Smooth muscle cell of the brain vasculature (primary cell): ENCODE measurements at regions not wholly inside any gene's neighbourhood (a gene's known extent, or its start where the extent isn't known, plus 50 kb on each side); places are given as distances from the start of the nearest gene placed in this dataset.

Experiments used
- DNase-seq: peaks from one replicate; pipeline ENCODE4 v3.0.0-alpha.2; 2012; ENCODE audit warnings: low read depth, low spot score

- DNase-seq, result no peak
Measured at GRCh38 chr17:79176792-79177601, 102.4 kb downstream of the ENGASE start.

- no peak for DNase-seq
Measured at GRCh38 chr17:79174905-79175856, 100.6 kb downstream of the ENGASE start.

GRCh38 chr17:79174193-79174765, 99.7 kb downstream of the ENGASE start:
- DNase-seq, result no peak

- DNase-seq, result no peak
Measured at GRCh38 chr17:79171188-79171587, 96.6 kb downstream of the ENGASE start.

GRCh38 chr17:79169861-79170260, 95.2 kb downstream of the ENGASE start:
- no peak for DNase-seq

- no peak for DNase-seq
Measured at GRCh38 chr17:79169366-79169765, 94.7 kb downstream of the ENGASE start.

GRCh38 chr17:79168486-79169055, 93.9 kb downstream of the ENGASE start:
- DNase-seq, result no peak

GRCh38 chr17:79167486-79167885, 92.9 kb downstream of the ENGASE start:
- no peak for DNase-seq

GRCh38 chr17:79165756-79166473, 91.3 kb downstream of the ENGASE start:
- no peak for DNase-seq

GRCh38 chr17:79164913-79165695, 90.5 kb downstream of the ENGASE start:
- no peak for DNase-seq

GRCh38 chr17:79164408-79164807, 89.8 kb downstream of the ENGASE start:
- DNase-seq, result no peak

- DNase-seq, result no peak
Measured at GRCh38 chr17:79163071-79163470, 88.4 kb downstream of the ENGASE start.

GRCh38 chr17:79162012-79162963, 87.7 kb downstream of the ENGASE start:
- no peak for DNase-seq

GRCh38 chr17:79160980-79161636, 86.5 kb downstream of the ENGASE start:
- DNase-seq, result no peak

GRCh38 chr17:79159926-79160325, 85.3 kb downstream of the ENGASE start:
- DNase-seq, result no peak

GRCh38 chr17:79159471-79159870, 84.8 kb downstream of the ENGASE start:
- no peak for DNase-seq

- no peak for DNase-seq
Measured at GRCh38 chr17:79156463-79157095, 82.0 kb downstream of the ENGASE start.

- no peak for DNase-seq
Measured at GRCh38 chr17:79155701-79156100, 81.1 kb downstream of the ENGASE start.
